ENCODE measurements at regions not wholly inside any gene's neighbourhood (a gene's known extent, or its start where the extent isn't known, plus 50 kb on each side); places are given as distances from the start of the nearest gene placed in this dataset.

GRCh38 chr20:52838510-52839241, 133.5 kb upstream of the TSHZ2 start:
- in situ Hi-C loops (cut with HindIII; ENCODE audit: low sequenced_read_pairs), result no loop called here
- H3K4me3 ChIP-seq (ENCODE audit: low read depth, low read length), result no peak overlapping the region
- no peak for DNase-seq (ENCODE audit: low read depth)
- no peak for TF ChIP-seq CTCF (IDR thresholded peaks at IDR 0.05; ENCODE audit: low read depth, low read length, missing control alignments)

- TF ChIP-seq CTCF (IDR thresholded peaks at IDR 0.05; ENCODE audit: low read depth, low read length, missing control alignments), result no peak
- no peak overlapping the region for H3K4me3 ChIP-seq (ENCODE audit: low read depth, low read length)
- in situ Hi-C loops (cut with HindIII; ENCODE audit: low sequenced_read_pairs), result no loop called here
- DNase-seq (ENCODE audit: low read depth), result no peak
Measured at GRCh38 chr20:52837378-52837777, 134.8 kb upstream of the TSHZ2 start.

- no peak overlapping the region for H3K4me3 ChIP-seq (ENCODE audit: low read depth, low read length)
- in situ Hi-C loops (cut with HindIII; ENCODE audit: low sequenced_read_pairs), result no loop called here
Measured at GRCh38 chr20:52833901-52834300, 138.3 kb upstream of the TSHZ2 start.

GRCh38 chr20:52832151-52832774, 139.9 kb upstream of the TSHZ2 start:
- in situ Hi-C loops (cut with HindIII; ENCODE audit: low sequenced_read_pairs), result no loop called here
- H3K4me3 ChIP-seq (ENCODE audit: low read depth, low read length), result no peak overlapping the region
- no peak for DNase-seq (ENCODE audit: low read depth)
- TF ChIP-seq CTCF (IDR thresholded peaks at IDR 0.05; ENCODE audit: low read depth, low read length, missing control alignments), result no peak

More at GRCh38 chr20:52833901-52834300, 138.3 kb upstream of the TSHZ2 start:
- DNase-seq (ENCODE audit: low read depth), result no peak
- TF ChIP-seq CTCF (IDR thresholded peaks at IDR 0.05; ENCODE audit: low read depth, low read length, missing control alignments), result no peak

GRCh38 chr20:52830598-52830997, 141.6 kb upstream of the TSHZ2 start:
- no peak for DNase-seq (ENCODE audit: low read depth)
- TF ChIP-seq CTCF (IDR thresholded peaks at IDR 0.05; ENCODE audit: low read depth, low read length, missing control alignments), result no peak
- in situ Hi-C loops (cut with HindIII; ENCODE audit: low sequenced_read_pairs), result no loop called here
- H3K4me3 ChIP-seq (ENCODE audit: low read depth, low read length), result no peak overlapping the region

- no peak for DNase-seq (ENCODE audit: low read depth)
- in situ Hi-C loops (cut with HindIII; ENCODE audit: low sequenced_read_pairs), result no loop called here
- TF ChIP-seq CTCF (IDR thresholded peaks at IDR 0.05; ENCODE audit: low read depth, low read length, missing control alignments), result no peak
- H3K4me3 ChIP-seq (ENCODE audit: low read depth, low read length), result no peak overlapping the region
Measured at GRCh38 chr20:52829111-52829510, 143.0 kb upstream of the TSHZ2 start.
